Prostate gland (tissue), 2 donors: ENCODE measurements at regions not wholly inside any gene's neighbourhood (a gene's known extent, or its start where the extent isn't known, plus 50 kb on each side); places are given as distances from the start of the nearest gene placed in this dataset.

Experiments
- POLR2A ChIP-seq: fragments of 450-650 bp; IDR thresholded peaks from one replicate; pipeline ENCODE4 v1.6.1; 2016; ENCODE audit warnings: antibody characterized with exemption, mild to moderate bottlenecking
- POLR2AphosphoS5 ChIP-seq: sonication (generic); formaldehyde crosslinking; IDR thresholded peaks from one replicate; pipeline ENCODE4 v1.6.1; 2017; ENCODE audit warnings: antibody characterized with exemption
- TF ChIP-seq, protein P1 (sequence below), 4 experiments: fragments of 200-600 bp in 2 of 4; fragments of 450-650 bp in 2 of 4; sonication (generic) in 2 of 4; IDR thresholded peaks; 1 replicate in 3 of 4; 2 replicates in 1 of 4; pipeline ENCODE4 v1.5.1; 2016 to 2019; ENCODE audit warnings: antibody characterized with exemption in 4 of 4, mild to moderate bottlenecking in 2 of 4, moderate library complexity in 2 of 4

DNA sequence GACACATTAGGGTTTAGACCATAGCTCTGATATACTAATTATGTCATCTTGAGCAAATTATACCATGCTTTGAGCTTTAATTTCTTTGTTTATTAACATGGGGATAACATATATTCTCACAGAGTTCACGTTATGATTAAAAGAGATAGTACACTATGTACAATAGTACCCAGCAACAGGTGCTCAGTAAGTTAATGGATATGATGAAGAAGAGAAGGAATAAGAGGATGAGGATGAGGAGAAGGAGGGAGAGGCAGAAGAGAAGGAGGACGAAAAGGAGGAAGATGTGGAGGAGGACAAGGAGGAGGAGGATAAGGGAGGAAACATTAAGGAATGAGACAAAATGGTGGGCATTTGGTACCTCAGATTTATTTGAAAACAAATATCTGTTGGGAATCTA lies 260.4 kb downstream of the SH2D1A start:
- TF ChIP-seq POLR2AphosphoS5 (no peak), POLR2A (no peak)
- TF ChIP-seq, protein P1, sequence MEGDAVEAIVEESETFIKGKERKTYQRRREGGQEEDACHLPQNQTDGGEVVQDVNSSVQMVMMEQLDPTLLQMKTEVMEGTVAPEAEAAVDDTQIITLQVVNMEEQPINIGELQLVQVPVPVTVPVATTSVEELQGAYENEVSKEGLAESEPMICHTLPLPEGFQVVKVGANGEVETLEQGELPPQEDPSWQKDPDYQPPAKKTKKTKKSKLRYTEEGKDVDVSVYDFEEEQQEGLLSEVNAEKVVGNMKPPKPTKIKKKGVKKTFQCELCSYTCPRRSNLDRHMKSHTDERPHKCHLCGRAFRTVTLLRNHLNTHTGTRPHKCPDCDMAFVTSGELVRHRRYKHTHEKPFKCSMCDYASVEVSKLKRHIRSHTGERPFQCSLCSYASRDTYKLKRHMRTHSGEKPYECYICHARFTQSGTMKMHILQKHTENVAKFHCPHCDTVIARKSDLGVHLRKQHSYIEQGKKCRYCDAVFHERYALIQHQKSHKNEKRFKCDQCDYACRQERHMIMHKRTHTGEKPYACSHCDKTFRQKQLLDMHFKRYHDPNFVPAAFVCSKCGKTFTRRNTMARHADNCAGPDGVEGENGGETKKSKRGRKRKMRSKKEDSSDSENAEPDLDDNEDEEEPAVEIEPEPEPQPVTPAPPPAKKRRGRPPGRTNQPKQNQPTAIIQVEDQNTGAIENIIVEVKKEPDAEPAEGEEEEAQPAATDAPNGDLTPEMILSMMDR (IDR thresholded peaks at IDR 0.05) = no peak
